Mucosa of gallbladder (tissue), 1 donor: ENCODE measurements at regions not wholly inside any gene's neighbourhood (a gene's known extent, or its start where the extent isn't known, plus 50 kb on each side); places are given as distances from the start of the nearest gene placed in this dataset.

ENCODE experiments used
- DNase-seq: peaks from one replicate; pipeline ENCODE4 v3.0.0-alpha.2; 2020; ENCODE audit warnings: low spot score
- donor health status: DM: no; HTN: no; CAD: no.

- no peak for DNase-seq
Observed at GRCh38 chr5:73339051-73339575, 109.5 kb downstream of the FOXD1 start.

GRCh38 chr5:73338256-73339050, 110.1 kb downstream of the FOXD1 start:
- DNase-seq = no peak

GRCh38 chr5:73337586-73338255, 110.9 kb downstream of the FOXD1 start:
- DNase-seq = no peak

GRCh38 chr5:73336366-73336765, 112.2 kb downstream of the FOXD1 start:
- DNase-seq = no peak

- DNase-seq = no peak
Observed at GRCh38 chr5:73333944-73334703, 114.5 kb downstream of the FOXD1 start.

- DNase-seq = no peak
Observed at GRCh38 chr5:73330613-73331012, 118.0 kb downstream of the FOXD1 start.

GRCh38 chr5:73328640-73329039, 119.9 kb downstream of the FOXD1 start:
- DNase-seq = no peak

GRCh38 chr5:73327908-73328455, 120.6 kb downstream of the FOXD1 start:
- DNase-seq = no peak

GRCh38 chr5:73325546-73325945, 123.0 kb downstream of the FOXD1 start:
- DNase-seq = no peak

- no peak for DNase-seq
Observed at GRCh38 chr5:73323466-73323865, 125.1 kb downstream of the FOXD1 start.

- DNase-seq = no peak
Observed at GRCh38 chr5:73322437-73323076, 126.0 kb downstream of the FOXD1 start.

- DNase-seq = no peak
Observed at GRCh38 chr5:73321757-73322436, 126.7 kb downstream of the FOXD1 start.

GRCh38 chr5:73319036-73319435, 129.5 kb downstream of the FOXD1 start:
- no peak for DNase-seq

- DNase-seq = no peak
Observed at GRCh38 chr5:73318308-73318719, 130.3 kb downstream of the FOXD1 start.

- no peak for DNase-seq
Observed at GRCh38 chr5:73317523-73317922, 131.1 kb downstream of the FOXD1 start.

- DNase-seq = no peak
Observed at GRCh38 chr5:73314395-73315257, 134.0 kb downstream of the FOXD1 start.

- DNase-seq = no peak
Observed at GRCh38 chr5:73312872-73313510, 135.6 kb downstream of the FOXD1 start.

GRCh38 chr5:73312146-73312871, 136.3 kb downstream of the FOXD1 start:
- DNase-seq = peak; percentile 53
